ENCODE measurements at regions not wholly inside any gene's neighbourhood (a gene's known extent, or its start where the extent isn't known, plus 50 kb on each side); places are given as distances from the start of the nearest gene placed in this dataset.

- DNase-seq = no peak
Observed at GRCh38 chr11:79570104-79570503, 129.3 kb upstream of the TENM4 start.

- no peak for DNase-seq
Observed at GRCh38 chr11:79564288-79564925, 123.6 kb upstream of the TENM4 start.

GRCh38 chr11:79561496-79561895, 120.7 kb upstream of the TENM4 start:
- no peak for DNase-seq

GRCh38 chr11:79550809-79551208, 110.0 kb upstream of the TENM4 start:
- DNase-seq = no peak

- DNase-seq = no peak
Observed at GRCh38 chr11:79547256-79547655, 106.4 kb upstream of the TENM4 start.

GRCh38 chr11:79546351-79546750, 105.5 kb upstream of the TENM4 start:
- no peak for DNase-seq

GRCh38 chr11:79544361-79544760, 103.5 kb upstream of the TENM4 start:
- no peak for DNase-seq

GRCh38 chr11:79543101-79543500, 102.3 kb upstream of the TENM4 start:
- no peak for DNase-seq

GRCh38 chr11:79541466-79541865, 100.6 kb upstream of the TENM4 start:
- no peak for DNase-seq

- DNase-seq = no peak
Observed at GRCh38 chr11:79538775-79539174, 97.9 kb upstream of the TENM4 start.

- no peak for DNase-seq
Observed at GRCh38 chr11:79536155-79536917, 95.5 kb upstream of the TENM4 start.

GRCh38 chr11:79535606-79536005, 94.8 kb upstream of the TENM4 start:
- DNase-seq = no peak

- DNase-seq = no peak
Observed at GRCh38 chr11:79525257-79525656, 84.4 kb upstream of the TENM4 start.

- DNase-seq = no peak
Observed at GRCh38 chr11:79522626-79523025, 81.8 kb upstream of the TENM4 start.

GRCh38 chr11:79520086-79520485, 79.3 kb upstream of the TENM4 start:
- no peak for DNase-seq

GRCh38 chr11:79515781-79516180, 75.0 kb upstream of the TENM4 start:
- DNase-seq = no peak

- DNase-seq = no peak
Observed at GRCh38 chr11:79514695-79515094, 73.9 kb upstream of the TENM4 start.

- no peak for DNase-seq
Observed at GRCh38 chr11:79514290-79514689, 73.5 kb upstream of the TENM4 start.

GRCh38 chr11:79512706-79513469, 72.1 kb upstream of the TENM4 start:
- no peak for DNase-seq

GRCh38 chr11:79510960-79511359, 70.1 kb upstream of the TENM4 start:
- DNase-seq = no peak

- DNase-seq = no peak
Observed at GRCh38 chr11:79508461-79508860, 67.6 kb upstream of the TENM4 start.

- no peak for DNase-seq
Observed at GRCh38 chr11:79507706-79508105, 66.9 kb upstream of the TENM4 start.

- no peak for DNase-seq
Observed at GRCh38 chr11:79506734-79507344, 66.0 kb upstream of the TENM4 start.

GRCh38 chr11:79506124-79506523, 65.3 kb upstream of the TENM4 start:
- DNase-seq = no peak

All from activated CD8-positive, alpha-beta memory T cell treated with anti-CD3 and anti-CD28 coated beads, Interleukin-2, amount 50 U/mL, for 4 hours (primary cell).